Liver (tissue), 8 donors: ENCODE measurements at regions not wholly inside any gene's neighbourhood (a gene's known extent, or its start where the extent isn't known, plus 50 kb on each side); places are given as distances from the start of the nearest gene placed in this dataset.

Source experiments
- DNase-seq: peaks from one replicate; pipeline ENCODE4 v3.0.0-alpha.2; 2017; ENCODE audit warnings: low spot score
- H3K27ac ChIP-seq, 2 donors: one replicate each; pipeline ENCODE4 v1.7.0; 2013; ENCODE audit warnings: inconsistent platforms in 2 of 2, low read length in 2 of 2, control low read depth in 1 of 2, low read depth in 1 of 2, mild to moderate bottlenecking in 1 of 2
- H3K27me3 ChIP-seq, 4 donors: one replicate each; pipeline versions ENCODE4 v1.6.1 to v1.7.0; 2013; ENCODE audit warnings: low read length in 3 of 4, inconsistent platforms in 1 of 4, mild to moderate bottlenecking in 1 of 4, moderate library complexity in 1 of 4; ENCODE audit not compliant: control insufficient read depth in 4 of 4, insufficient read depth in 4 of 4
- H3K36me3 ChIP-seq, 4 donors: one replicate each; pipeline versions ENCODE4 v1.6.1 to v1.7.0; 2013; ENCODE audit warnings: low read length in 3 of 4, mild to moderate bottlenecking in 3 of 4, low read depth in 1 of 4, moderate library complexity in 1 of 4; ENCODE audit not compliant: control insufficient read depth in 4 of 4, insufficient read depth in 3 of 4
- H3K4me1 ChIP-seq, 4 donors: one replicate each; pipeline versions ENCODE4 v1.6.1 to v1.7.0; 2013; ENCODE audit warnings: low read length in 3 of 4, mild to moderate bottlenecking in 3 of 4, moderate library complexity in 1 of 4; ENCODE audit not compliant: control insufficient read depth in 4 of 4, insufficient read depth in 4 of 4
- H3K4me3 ChIP-seq, 3 donors: one replicate each; pipeline versions ENCODE4 v1.6.1 to v1.7.0; 2013; ENCODE audit warnings: low read length in 3 of 3, control low read depth in 1 of 3, low read depth in 1 of 3, mild to moderate bottlenecking in 1 of 3
- H3K9ac ChIP-seq, 2 donors: one replicate each; pipeline ENCODE4 v1.7.0; 2013; ENCODE audit warnings: low read length in 2 of 2, mild to moderate bottlenecking in 2 of 2, moderate library complexity in 2 of 2, control low read depth in 1 of 2, low read depth in 1 of 2
- H3K9me3 ChIP-seq, 4 donors: one replicate each; pipeline versions ENCODE4 v1.6.1 to v1.7.0; 2013; ENCODE audit warnings: low read length in 3 of 4; ENCODE audit not compliant: control insufficient read depth in 4 of 4
- ATF3 ChIP-seq: IDR thresholded peaks from 2 replicates; pipeline ENCODE4 v1.6.1; 2016; ENCODE audit warnings: antibody characterized with exemption
- CTCF ChIP-seq: fragments of 150-350 bp; IDR thresholded peaks from 2 replicates; pipeline ENCODE4 v1.5.1; 2017; ENCODE audit warnings: improper control_type of control experiment, low read depth, low read length; ENCODE audit not compliant: missing input control
- EGR1 ChIP-seq, 2 donors: IDR thresholded peaks; 2 replicates each; pipeline ENCODE4 v1.6.1; 2016 to 2018; ENCODE audit warnings: antibody characterized with exemption in 2 of 2, low read depth in 2 of 2
- FOXA1 ChIP-seq: IDR thresholded peaks from 2 replicates; pipeline ENCODE4 v1.6.1; 2016; ENCODE audit warnings: antibody characterized with exemption
- FOXA2 ChIP-seq: IDR thresholded peaks from 2 replicates; pipeline ENCODE4 v1.6.1; 2016; ENCODE audit warnings: antibody characterized with exemption
- HNF4A ChIP-seq, 2 donors: conservative IDR thresholded peaks; 2 replicates each; pipeline ENCODE4 v1.6.1; 2016; ENCODE audit warnings: antibody characterized with exemption in 2 of 2, mild to moderate bottlenecking in 2 of 2
- HNF4G ChIP-seq: IDR thresholded peaks from 2 replicates; pipeline ENCODE4 v1.6.1; 2016; ENCODE audit warnings: antibody characterized with exemption
- JUND ChIP-seq, 2 donors: IDR thresholded peaks; 2 replicates each; pipeline ENCODE4 v1.6.1; 2016; ENCODE audit warnings: antibody characterized with exemption in 2 of 2
- NR2F2 ChIP-seq: IDR thresholded peaks from 2 replicates; pipeline ENCODE4 v1.6.1; 2016; ENCODE audit warnings: antibody characterized with exemption
- RAD21 ChIP-seq, 2 donors: IDR thresholded peaks; 2 replicates each; pipeline ENCODE4 v1.6.1; 2016; ENCODE audit warnings: antibody characterized with exemption in 2 of 2, mild to moderate bottlenecking in 2 of 2
- RXRA ChIP-seq, 2 donors: IDR thresholded peaks; 2 replicates each; pipeline ENCODE4 v1.6.1; 2017 to 2018; ENCODE audit warnings: antibody characterized with exemption in 2 of 2, mild to moderate bottlenecking in 1 of 2
- TAF1 ChIP-seq: conservative IDR thresholded peaks from 2 replicates; pipeline ENCODE4 v1.6.1; 2016; ENCODE audit warnings: antibody characterized with exemption, mild to moderate bottlenecking
- YY1 ChIP-seq: IDR thresholded peaks from 2 replicates; pipeline ENCODE4 v1.6.1; 2016; ENCODE audit warnings: antibody characterized with exemption, mild to moderate bottlenecking
- WGBS: extraction: QIAGEN DNeasy Blood & Tissue Kit; methylation state at CpG from one replicate; pipeline ENCODE4 v1.1.7; 2013; 5-methylcytosine and 5-hydroxymethylcytosine counted together
- TF ChIP-seq, protein P1 (sequence below): IDR thresholded peaks from 2 replicates; pipeline ENCODE4 v1.6.1; 2016; ENCODE audit warnings: antibody characterized with exemption
- TF ChIP-seq, protein P2 (sequence below): IDR thresholded peaks from 2 replicates; pipeline ENCODE4 v1.6.1; 2016; ENCODE audit warnings: antibody characterized with exemption, mild to moderate bottlenecking
- TF ChIP-seq, protein P3 (sequence below): IDR thresholded peaks from 2 replicates; pipeline ENCODE4 v1.6.1; 2016; ENCODE audit warnings: antibody characterized with exemption
- donor health status: healthy.
- donor health status: healthy.
- donor health status: healthy.
- donor health status: healthy.
- donor health status: healthy.

- H3K4me1 ChIP-seq = peaks cover 0 to 6% (median 2%) of the 10 kb centered on the region in 4 donors
- no peak overlapping the region for H3K9ac ChIP-seq
- no peak overlapping the region for H3K27ac ChIP-seq
- no peaks in the 10 kb centered on the region for H3K36me3 ChIP-seq
- no peaks in the 10 kb centered on the region for H3K27me3 ChIP-seq
- no peak for TF ChIP-seq YY1
- TF ChIP-seq RAD21 (IDR thresholded peaks at IDR 0.05) = no peak
- no peak for TF ChIP-seq EGR1 (IDR thresholded peaks at IDR 0.05; ENCODE audit: low read depth in 2 of 2)
- no peak for TF ChIP-seq TAF1
- no peak for TF ChIP-seq HNF4G
- TF ChIP-seq HNF4A (conservative IDR thresholded peaks at IDR 0.05) = no peak
- TF ChIP-seq NR2F2 = no peak
- TF ChIP-seq, protein P1, sequence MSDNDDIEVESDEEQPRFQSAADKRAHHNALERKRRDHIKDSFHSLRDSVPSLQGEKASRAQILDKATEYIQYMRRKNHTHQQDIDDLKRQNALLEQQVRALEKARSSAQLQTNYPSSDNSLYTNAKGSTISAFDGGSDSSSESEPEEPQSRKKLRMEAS = no peak
- TF ChIP-seq, protein P2, sequence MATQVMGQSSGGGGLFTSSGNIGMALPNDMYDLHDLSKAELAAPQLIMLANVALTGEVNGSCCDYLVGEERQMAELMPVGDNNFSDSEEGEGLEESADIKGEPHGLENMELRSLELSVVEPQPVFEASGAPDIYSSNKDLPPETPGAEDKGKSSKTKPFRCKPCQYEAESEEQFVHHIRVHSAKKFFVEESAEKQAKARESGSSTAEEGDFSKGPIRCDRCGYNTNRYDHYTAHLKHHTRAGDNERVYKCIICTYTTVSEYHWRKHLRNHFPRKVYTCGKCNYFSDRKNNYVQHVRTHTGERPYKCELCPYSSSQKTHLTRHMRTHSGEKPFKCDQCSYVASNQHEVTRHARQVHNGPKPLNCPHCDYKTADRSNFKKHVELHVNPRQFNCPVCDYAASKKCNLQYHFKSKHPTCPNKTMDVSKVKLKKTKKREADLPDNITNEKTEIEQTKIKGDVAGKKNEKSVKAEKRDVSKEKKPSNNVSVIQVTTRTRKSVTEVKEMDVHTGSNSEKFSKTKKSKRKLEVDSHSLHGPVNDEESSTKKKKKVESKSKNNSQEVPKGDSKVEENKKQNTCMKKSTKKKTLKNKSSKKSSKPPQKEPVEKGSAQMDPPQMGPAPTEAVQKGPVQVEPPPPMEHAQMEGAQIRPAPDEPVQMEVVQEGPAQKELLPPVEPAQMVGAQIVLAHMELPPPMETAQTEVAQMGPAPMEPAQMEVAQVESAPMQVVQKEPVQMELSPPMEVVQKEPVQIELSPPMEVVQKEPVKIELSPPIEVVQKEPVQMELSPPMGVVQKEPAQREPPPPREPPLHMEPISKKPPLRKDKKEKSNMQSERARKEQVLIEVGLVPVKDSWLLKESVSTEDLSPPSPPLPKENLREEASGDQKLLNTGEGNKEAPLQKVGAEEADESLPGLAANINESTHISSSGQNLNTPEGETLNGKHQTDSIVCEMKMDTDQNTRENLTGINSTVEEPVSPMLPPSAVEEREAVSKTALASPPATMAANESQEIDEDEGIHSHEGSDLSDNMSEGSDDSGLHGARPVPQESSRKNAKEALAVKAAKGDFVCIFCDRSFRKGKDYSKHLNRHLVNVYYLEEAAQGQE = no peak
- TF ChIP-seq, protein P3, sequence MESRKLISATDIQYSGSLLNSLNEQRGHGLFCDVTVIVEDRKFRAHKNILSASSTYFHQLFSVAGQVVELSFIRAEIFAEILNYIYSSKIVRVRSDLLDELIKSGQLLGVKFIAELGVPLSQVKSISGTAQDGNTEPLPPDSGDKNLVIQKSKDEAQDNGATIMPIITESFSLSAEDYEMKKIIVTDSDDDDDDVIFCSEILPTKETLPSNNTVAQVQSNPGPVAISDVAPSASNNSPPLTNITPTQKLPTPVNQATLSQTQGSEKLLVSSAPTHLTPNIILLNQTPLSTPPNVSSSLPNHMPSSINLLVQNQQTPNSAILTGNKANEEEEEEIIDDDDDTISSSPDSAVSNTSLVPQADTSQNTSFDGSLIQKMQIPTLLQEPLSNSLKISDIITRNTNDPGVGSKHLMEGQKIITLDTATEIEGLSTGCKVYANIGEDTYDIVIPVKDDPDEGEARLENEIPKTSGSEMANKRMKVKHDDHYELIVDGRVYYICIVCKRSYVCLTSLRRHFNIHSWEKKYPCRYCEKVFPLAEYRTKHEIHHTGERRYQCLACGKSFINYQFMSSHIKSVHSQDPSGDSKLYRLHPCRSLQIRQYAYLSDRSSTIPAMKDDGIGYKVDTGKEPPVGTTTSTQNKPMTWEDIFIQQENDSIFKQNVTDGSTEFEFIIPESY = no peak
- TF ChIP-seq FOXA1 = no peak
- TF ChIP-seq RXRA (IDR thresholded peaks at IDR 0.05) = no peak
- TF ChIP-seq JUND (IDR thresholded peaks at IDR 0.05) = no peak
- TF ChIP-seq CTCF = no peak
- WGBS = 72% methylated on average over 7 of the region's 7 CpGs
- no peak for DNase-seq
- no peaks in the 10 kb centered on the region for H3K9me3 ChIP-seq
- H3K4me3 ChIP-seq = no peak overlapping the region
Measured at GRCh38 chr11:19530505-19530904, 182.1 kb upstream of the NAV2 start.

GRCh38 chr11:19526119-19526518 lies 186.5 kb upstream of the NAV2 start:
- H3K4me1 ChIP-seq = peaks cover 2 to 32% (median 16%) of the 10 kb centered on the region in 4 donors
- H3K9me3 ChIP-seq = no peaks in the 10 kb centered on the region
- H3K4me3 ChIP-seq = no peak overlapping the region
- no peak for DNase-seq
- H3K36me3 ChIP-seq = no peaks in the 10 kb centered on the region
- no peak overlapping the region for H3K27ac ChIP-seq
- whole genome bisulfite sequencing = 56% methylated on average over 2 of the region's 2 CpGs
- no peak for TF ChIP-seq TAF1
- TF ChIP-seq, protein P1 = no peak
- TF ChIP-seq FOXA2 = no peak
- no peak for TF ChIP-seq YY1
- no peak for TF ChIP-seq ATF3
- TF ChIP-seq JUND (IDR thresholded peaks at IDR 0.05) = no peak
- TF ChIP-seq NR2F2 = no peak
- TF ChIP-seq RAD21 (IDR thresholded peaks at IDR 0.05) = no peak
- no peak for TF ChIP-seq FOXA1
- TF ChIP-seq, protein P2 = no peak
- TF ChIP-seq RXRA (IDR thresholded peaks at IDR 0.05) = no peak
- no peak for TF ChIP-seq HNF4A (conservative IDR thresholded peaks at IDR 0.05)
- no peaks in the 10 kb centered on the region for H3K27me3 ChIP-seq
- no peak overlapping the region for H3K9ac ChIP-seq
